Endothelial cell of umbilical vein (primary cell): ENCODE measurements at regions not wholly inside any gene's neighbourhood (a gene's known extent, or its start where the extent isn't known, plus 50 kb on each side); places are given as distances from the start of the nearest gene placed in this dataset.
"Not testable (repeated sequence)": the region's sequence is repeated elsewhere in the genome, so short reads cannot be mapped to it uniquely, and the experiment has no call there.

Source experiments
- BruUV-seq: library from RNA; stranded (reverse); fragments of 400-500 nt; replicated peaks from 2 replicates; lab custom pipeline; 2021; lab: Mats Ljungman, UMichigan
- CTCF ChIA-PET: fragments of 300-600, 350-600 bp; sonication (Branson Sonifier 250); formaldehyde crosslinking; loops from one replicate; lab custom pipeline; 2021; ENCODE audit warnings: antibody characterized with exemption, inconsistent platforms; lab: Charles Lee
- POLR2A ChIA-PET: fragments of 300-600, 350-600 bp; sonication (Branson Sonifier 250); formaldehyde crosslinking; loops from one replicate; lab custom pipeline; 2021; ENCODE audit warnings: antibody characterized with exemption, inconsistent platforms; lab: Charles Lee
- DNase-seq: peaks from one replicate; pipeline ENCODE4 v3.0.0-alpha.2; 2011; ENCODE audit warnings: low read depth, low spot score
- FAIRE-seq: peaks from 2 replicates; lab custom pipeline; 2011; peaks lifted over from hg19 to GRCh38; lab: Jason Lieb, UNC
- H2AFZ ChIP-seq: 2 replicates; pipeline ENCODE4 v1.6.0; 2012; ENCODE audit warnings: low read depth, low read length, control low read depth, inconsistent platforms
- H3K27ac ChIP-seq: 2 replicates; pipeline ENCODE4 v1.5.1; 2011; ENCODE audit warnings: low read depth, mild to moderate bottlenecking, control low read depth, low read length, moderate library complexity; ENCODE audit not compliant: insufficient read depth
- H3K27me3 ChIP-seq, 2 experiments: 2 replicates each; pipeline versions ENCODE4 v1.6.0 to v1.6.1; 2011; ENCODE audit warnings: low read length in 2 of 2, mixed read lengths in 1 of 2; ENCODE audit not compliant: control insufficient read depth in 2 of 2, insufficient read depth in 2 of 2
- H3K36me3 ChIP-seq, 2 experiments: 2 replicates in 1 of 2; 3 replicates in 1 of 2; pipeline ENCODE4 v1.5.1; 2011; ENCODE audit warnings: low read length in 2 of 2, mild to moderate bottlenecking in 1 of 2, moderate library complexity in 1 of 2; ENCODE audit not compliant: control insufficient read depth in 2 of 2, insufficient read depth in 2 of 2; ENCODE audit errors: extremely low read depth in 1 of 2
- H3K4me1 ChIP-seq: 3 replicates; pipeline ENCODE4 v1.5.1; 2011; ENCODE audit warnings: mild to moderate bottlenecking, low read length; ENCODE audit not compliant: control insufficient read depth, insufficient read depth; ENCODE audit errors: extremely low read depth
- H3K4me2 ChIP-seq: 2 replicates; pipeline ENCODE4 v1.6.1; 2011; ENCODE audit warnings: low read length, control low read depth, mixed read lengths; ENCODE audit not compliant: insufficient read depth
- H3K4me3 ChIP-seq, 3 experiments: fragments of 200-600 bp in 1 of 3; sonication (generic), shearing (Covaris generic) in 1 of 3; replicated peaks in 1 of 3; 2 replicates each; pipeline ENCODE4 v1.5.1; 2011 to 2016; ENCODE audit warnings: control low read depth in 3 of 3, low read length in 3 of 3, mild to moderate bottlenecking in 2 of 3, inconsistent platforms in 1 of 3, low read depth in 1 of 3, moderate library complexity in 1 of 3; ENCODE audit not compliant: insufficient read depth in 1 of 3
- H3K79me2 ChIP-seq: 2 replicates; pipeline ENCODE4 v1.6.0; 2012; ENCODE audit warnings: low read length, inconsistent platforms; ENCODE audit not compliant: control insufficient read depth, insufficient read depth
- H3K9ac ChIP-seq: replicated peaks from 2 replicates; pipeline ENCODE3; 2011; ENCODE audit warnings: low read length, control low read depth; ENCODE audit not compliant: insufficient read depth; ENCODE audit errors: extremely low read depth
- H3K9me1 ChIP-seq: replicated peaks from 3 replicates; pipeline ENCODE4 v1.6.0; 2011; ENCODE audit warnings: mild to moderate bottlenecking, low read length; ENCODE audit not compliant: control insufficient read depth, insufficient read depth; ENCODE audit errors: extremely low read depth
- H3K9me3 ChIP-seq: replicated peaks from 2 replicates; pipeline ENCODE4 v1.5.1; 2012; ENCODE audit warnings: low read length, inconsistent platforms; ENCODE audit not compliant: control insufficient read depth, insufficient read depth
- H4K20me1 ChIP-seq: replicated peaks from 2 replicates; pipeline ENCODE3; 2011; ENCODE audit warnings: mild to moderate bottlenecking, low read length; ENCODE audit not compliant: control insufficient read depth, insufficient read depth; ENCODE audit errors: extremely low read depth
- CTCF ChIP-seq, 2 donors: IDR thresholded peaks; 1 replicate in 1 of 2; 2 replicates in 1 of 2; pipeline ENCODE4 v1.5.1; 2011; ENCODE audit warnings: low read length in 2 of 2, mild to moderate bottlenecking in 2 of 2, moderate library complexity in 2 of 2, control low read depth in 1 of 2, inconsistent platforms in 1 of 2, low read depth in 1 of 2; ENCODE audit not compliant: insufficient read depth in 1 of 2; ENCODE audit errors: extremely low read depth in 1 of 2
- EZH2 ChIP-seq: IDR thresholded peaks from 2 replicates; pipeline ENCODE4 v1.6.1; 2012; ENCODE audit warnings: borderline replicate concordance, low read depth, mild to moderate bottlenecking, moderate library complexity, low read length, inconsistent platforms; ENCODE audit not compliant: severe bottlenecking
- FOS ChIP-seq: IDR thresholded peaks from 2 replicates; pipeline ENCODE4 v1.6.1; 2011; ENCODE audit warnings: mild to moderate bottlenecking, low read length, moderate library complexity, borderline replicate concordance; ENCODE audit not compliant: insufficient read depth
- GATA2 ChIP-seq: IDR thresholded peaks from 2 replicates; pipeline ENCODE4 v1.7.0; 2011; ENCODE audit warnings: low read depth, mild to moderate bottlenecking, moderate library complexity, mixed read lengths, low read length; ENCODE audit not compliant: insufficient read length, insufficient read depth
- JUN ChIP-seq: IDR thresholded peaks from 2 replicates; pipeline ENCODE4 v1.6.1; 2011; ENCODE audit warnings: borderline replicate concordance, low read depth; ENCODE audit not compliant: insufficient read length, insufficient read depth
- MAX ChIP-seq: IDR thresholded peaks from 2 replicates; pipeline ENCODE4 v1.6.1; 2011; ENCODE audit not compliant: insufficient read depth, insufficient read length
- MYC ChIP-seq: IDR thresholded peaks from one replicate; pipeline ENCODE4 v1.6.1; 2011; ENCODE audit warnings: mild to moderate bottlenecking, low read depth, low read length
- POLR2A ChIP-seq: IDR thresholded peaks from 2 replicates; pipeline ENCODE4 v1.6.1; 2012; ENCODE audit warnings: low read depth, mild to moderate bottlenecking, control low read depth, low read length
- POLR2AphosphoS5 ChIP-seq: IDR thresholded peaks from 2 replicates; pipeline ENCODE4 v1.6.1; 2012; ENCODE audit warnings: low read depth, mild to moderate bottlenecking, control low read depth, low read length, moderate library complexity; ENCODE audit not compliant: insufficient read depth
- dilution Hi-C: fragments of 300-500 bp; cut with MboI; formaldehyde crosslinking; loops from one replicate; pipeline ENCODE4 v1.15.0; 2019; ENCODE audit warnings: low sequenced_read_pairs; ENCODE audit not compliant: extremely low pct_ligation_motif_present
- intact Hi-C: fragments of 100-400 bp; cut with micrococcal nuclease; formaldehyde crosslinking; loops from one replicate; pipeline ENCODE4 v1.10.0; 2022

GRCh38 chr10:11663763-11664555, 52.5 kb upstream of the USP6NL start:
- Histone ChIP-seq H3K9ac (no peak overlapping the region), H3K4me1 (no peaks in the 10 kb centered on the region), H3K9me1 (no peaks in the 10 kb centered on the region), H3K27ac (no peak overlapping the region), H3K4me2 (no peak overlapping the region), H4K20me1 (no peaks in the 10 kb centered on the region), H3K79me2 (no peaks in the 10 kb centered on the region), H2AFZ (no peak overlapping the region), H3K36me3 (no peaks in the 10 kb centered on the region), H3K4me3 (no peak overlapping the region), H3K9me3 (no peaks in the 10 kb centered on the region), H3K27me3 (peaks cover 11 to 14% of the 10 kb centered on the region in 2 experiments)
- no peak for FAIRE-seq
- dilution Hi-C loops (no loop called here), intact Hi-C loops (no loop called here)
- DNase-seq, result no peak
- CTCF ChIA-PET, result no interaction called here
- POLR2A ChIA-PET, result no interaction called here
- no TSS peak for BruUV-seq
- TF ChIP-seq POLR2AphosphoS5 (no peak), POLR2A (no peak), FOS (no peak), GATA2 (no peak), CTCF (IDR thresholded peaks at IDR 0.05; ENCODE audit: extremely low read depth in 1 of 2, insufficient read depth in 1 of 2, low read depth in 1 of 2, low read length in 2 of 2) (no peak), JUN (no peak), EZH2 (no peak), MYC (no peak), MAX (no peak)

GRCh38 chr10:11663126-11663515, 51.7 kb upstream of the USP6NL start:
- dilution Hi-C loops, H3K9ac ChIP-seq, H3K9me1 ChIP-seq, H3K36me3 ChIP-seq, H3K27ac ChIP-seq, FAIRE-seq, intact Hi-C loops, H3K9me3 ChIP-seq, H4K20me1 ChIP-seq, BruUV-seq, POLR2A ChIA-PET, H3K4me3 ChIP-seq, H2AFZ ChIP-seq, H3K4me2 ChIP-seq, H3K4me1 ChIP-seq, H3K79me2 ChIP-seq, DNase-seq: not testable (repeated sequence)
- CTCF ChIA-PET, result interaction anchor here (1.0 kb wide), 1 partner anchor 8 kb away, joined by 4 read pairs; no protein-coding TSS in a partner anchor
- H3K27me3 ChIP-seq, result peaks cover 11 to 14% of the 10 kb centered on the region in 2 experiments
